WTC11 (cell line): ENCODE measurements at regions not wholly inside any gene's neighbourhood (a gene's known extent, or its start where the extent isn't known, plus 50 kb on each side); places are given as distances from the start of the nearest gene placed in this dataset.

Experiments used
- ATAC-seq: fragments of 200-7000 bp; cut with Tn5 transposase; 2 replicates; pipeline ENCODE4 v1.10.0; 2021; ENCODE audit warnings: mild to moderate bottlenecking, moderate library complexity
- CTCF ChIA-PET: fragments of 300-600 bp; sonication (Branson Sonifier 250); formaldehyde crosslinking; loops from one replicate; lab custom pipeline; 2021; ENCODE audit warnings: antibody characterized with exemption; lab: Charles Lee
- POLR2A ChIA-PET: fragments of 350-600 bp; sonication (Branson Sonifier 250); formaldehyde crosslinking; loops from one replicate; lab custom pipeline; 2021; ENCODE audit warnings: antibody characterized with exemption; lab: Charles Lee
- DNase-seq: peaks from one replicate; pipeline ENCODE4 v3.0.0; 2021; ENCODE audit warnings: low spot score
- H3K27ac Mint-ChIP-seq: 2 replicates; pipeline ENCODE4 v1.8.0; 2021; ENCODE audit warnings: mixed read lengths
- H3K27me3 Mint-ChIP-seq: 2 replicates; pipeline ENCODE4 v1.8.0; 2021; ENCODE audit warnings: low read depth, mild to moderate bottlenecking, moderate library complexity, mixed read lengths
- H3K36me3 Mint-ChIP-seq: 2 replicates; pipeline ENCODE4 v1.8.0; 2021; ENCODE audit warnings: mixed read lengths
- H3K4me1 Mint-ChIP-seq: 2 replicates; pipeline ENCODE4 v1.8.0; 2022; ENCODE audit warnings: mixed read lengths
- H3K4me3 Mint-ChIP-seq: 2 replicates; pipeline ENCODE4 v1.8.0; 2021; ENCODE audit warnings: mild to moderate bottlenecking, moderate library complexity, mixed read lengths
- H3K9me3 Mint-ChIP-seq: 2 replicates; pipeline ENCODE4 v1.8.0; 2021; ENCODE audit warnings: mixed read lengths
- ARID4B ChIP-seq: sonication (generic); formaldehyde crosslinking; IDR thresholded peaks from 2 replicates; pipeline ENCODE4 v1.8.0; 2023; ENCODE audit warnings: missing genetic modification reagents, mild to moderate bottlenecking, borderline replicate concordance
- ATF6 ChIP-seq: sonication (generic); formaldehyde crosslinking; IDR thresholded peaks from 2 replicates; pipeline ENCODE4 v1.8.1; 2023; ENCODE audit warnings: mild to moderate bottlenecking, missing genetic modification reagents
- CTCF ChIP-seq: fragments of 200-600 bp; IDR thresholded peaks from 2 replicates; pipeline ENCODE4 v1.8.0; 2022; ENCODE audit warnings: antibody characterized with exemption
- EMX1 ChIP-seq: fragments of 250-450 bp; sonication (Bioruptor Pico); IDR thresholded peaks from 2 replicates; pipeline ENCODE4 v1.8.0; 2021; ENCODE audit warnings: mild to moderate bottlenecking
- FOXP4 ChIP-seq: sonication (generic); formaldehyde crosslinking; IDR thresholded peaks from 2 replicates; pipeline ENCODE4 v1.8.0; 2022; ENCODE audit warnings: mild to moderate bottlenecking, missing genetic modification reagents
- GRHL2 ChIP-seq: fragments of 250-450 bp; sonication (Bioruptor Pico); IDR thresholded peaks from 2 replicates; pipeline ENCODE4 v1.8.0; 2022; ENCODE audit warnings: mild to moderate bottlenecking, moderate library complexity; ENCODE audit not compliant: insufficient replicate concordance, severe bottlenecking
- HMGA2 ChIP-seq: fragments of 250-450 bp; sonication (Bioruptor Pico); IDR thresholded peaks from 2 replicates; pipeline ENCODE4 v1.4.0; 2021; ENCODE audit warnings: mild to moderate bottlenecking, moderate library complexity
- JUN ChIP-seq: sonication (generic); formaldehyde crosslinking; IDR thresholded peaks from 2 replicates; pipeline ENCODE4 v1.8.0; 2023; ENCODE audit warnings: mild to moderate bottlenecking, missing genetic modification reagents
- MYBL2 ChIP-seq: sonication (generic); formaldehyde crosslinking; IDR thresholded peaks from 2 replicates; pipeline ENCODE4 v1.8.1; 2023; ENCODE audit warnings: mild to moderate bottlenecking, moderate library complexity, missing genetic modification reagents
- NFE2L1 ChIP-seq: sonication (generic); formaldehyde crosslinking; IDR thresholded peaks from 2 replicates; pipeline ENCODE4 v1.8.1; 2023; ENCODE audit warnings: missing genetic modification reagents
- NFYB ChIP-seq: sonication (generic); formaldehyde crosslinking; conservative IDR thresholded peaks from 2 replicates; pipeline ENCODE4 v1.8.0; 2022; ENCODE audit warnings: low read depth, missing genetic modification reagents
- NR3C1 ChIP-seq: sonication (generic); formaldehyde crosslinking; conservative IDR thresholded peaks from 2 replicates; pipeline ENCODE4 v1.8.1; 2023; ENCODE audit warnings: low read depth, mild to moderate bottlenecking, missing genetic modification reagents
- RELA ChIP-seq: sonication (generic); formaldehyde crosslinking; IDR thresholded peaks from 2 replicates; pipeline ENCODE4 v1.8.1; 2022; ENCODE audit warnings: missing genetic modification reagents, mild to moderate bottlenecking, borderline replicate concordance
- TCF7 ChIP-seq: sonication (generic); formaldehyde crosslinking; IDR thresholded peaks from 2 replicates; pipeline ENCODE4 v1.8.0; 2022; ENCODE audit warnings: mild to moderate bottlenecking, low read depth, missing genetic modification reagents, moderate library complexity
- USF2 ChIP-seq: sonication (generic); formaldehyde crosslinking; IDR thresholded peaks from 2 replicates; pipeline ENCODE4 v1.8.1; 2023; ENCODE audit warnings: mild to moderate bottlenecking, missing genetic modification reagents, moderate library complexity
- ZNF121 ChIP-seq: sonication (generic); formaldehyde crosslinking; IDR thresholded peaks from 2 replicates; pipeline ENCODE4 v1.8.0; 2023; ENCODE audit warnings: missing genetic modification reagents
- ZNF138 ChIP-seq: sonication (generic); formaldehyde crosslinking; conservative IDR thresholded peaks from 2 replicates; pipeline ENCODE4 v1.8.1; 2022; ENCODE audit warnings: mild to moderate bottlenecking, moderate library complexity, missing genetic modification reagents
- ZNF219 ChIP-seq: sonication (generic); formaldehyde crosslinking; IDR thresholded peaks from 2 replicates; pipeline ENCODE4 v1.8.0; 2023; ENCODE audit warnings: missing genetic modification reagents, mild to moderate bottlenecking, borderline replicate concordance
- ZNF532 ChIP-seq: fragments of 250-450 bp; sonication (Bioruptor Pico); IDR thresholded peaks from 2 replicates; pipeline ENCODE4 v1.9.0; 2021; ENCODE audit warnings: mild to moderate bottlenecking, borderline replicate concordance
- ZSCAN18 ChIP-seq: fragments of 250-450 bp; sonication (Bioruptor Pico); IDR thresholded peaks from 2 replicates; pipeline ENCODE4 v2.1.2; 2022; ENCODE audit warnings: mild to moderate bottlenecking, moderate library complexity

GRCh38 chr11:59289356-59290181 is 69.1 kb upstream of the OR5AN1 start:
- Mint-ChIP-seq H3K4me3 (no peak overlapping the region), H3K27ac (no peak overlapping the region), H3K4me1 (peaks cover 5% of the 10 kb centered on the region; the same call in 1 of the 2 replicates), H3K9me3 (peaks cover 39% of the 10 kb centered on the region), H3K36me3 (peaks cover 14% of the 10 kb centered on the region), H3K27me3 (no peaks in the 10 kb centered on the region)
- TF ChIP-seq NFYB (no peak), EMX1 (CRISPR knock-in tag) (no peak), NR3C1 (CRISPR knock-in tag) (no peak), TCF7 (no peak), ZNF138 (CRISPR knock-in tag) (no peak), MYBL2 (CRISPR knock-in tag) (no peak), ZNF219 (CRISPR knock-in tag) (no peak), ARID4B (no peak), ZNF532 (CRISPR knock-in tag) (no peak), CTCF (no peak), NFE2L1 (CRISPR knock-in tag) (no peak), ATF6 (no peak), FOXP4 (CRISPR knock-in tag) (no peak), GRHL2 (CRISPR knock-in tag) (no peak), ZNF121 (CRISPR knock-in tag) (no peak), RELA (no peak), JUN (CRISPR knock-in tag) (no peak), USF2 (CRISPR knock-in tag) (no peak), ZSCAN18 (no peak), HMGA2 (CRISPR knock-in tag) (no peak)
- CTCF ChIA-PET: no interaction called here
- POLR2A ChIA-PET: no interaction called here
- no peak for DNase-seq
- ATAC-seq: no peak
